ENCODE measurements at regions not wholly inside any gene's neighbourhood (a gene's known extent, or its start where the extent isn't known, plus 50 kb on each side); places are given as distances from the start of the nearest gene placed in this dataset.

- TF ChIP-seq CTCF (IDR thresholded peaks at IDR 0.05; ENCODE audit: low read depth, low read length, missing control alignments): no peak
- no peak overlapping the region for H3K4me3 ChIP-seq (replicated peaks; ENCODE audit: low read depth, low read length)
- DNase-seq (ENCODE audit: extremely low read depth, low read depth): no peak
Measured at GRCh38 chr14:34266344-34266743, 195.7 kb downstream of the SPTSSA start.

- no peak for DNase-seq (ENCODE audit: extremely low read depth, low read depth)
Measured at GRCh38 chr14:34262127-34262910, 199.7 kb downstream of the SPTSSA start.

GRCh38 chr14:34259996-34260395 is 202.0 kb downstream of the SPTSSA start:
- H3K4me3 ChIP-seq (replicated peaks; ENCODE audit: low read depth, low read length): no peak overlapping the region
- no peak for TF ChIP-seq CTCF (IDR thresholded peaks at IDR 0.05; ENCODE audit: low read depth, low read length, missing control alignments)
- no peak for DNase-seq (ENCODE audit: extremely low read depth, low read depth)

More at GRCh38 chr14:34262127-34262910, 199.7 kb downstream of the SPTSSA start:
- H3K4me3 ChIP-seq (replicated peaks; ENCODE audit: low read depth, low read length): no peak overlapping the region
- TF ChIP-seq CTCF (IDR thresholded peaks at IDR 0.05; ENCODE audit: low read depth, low read length, missing control alignments): no peak

- no peak for TF ChIP-seq CTCF (IDR thresholded peaks at IDR 0.05; ENCODE audit: low read depth, low read length, missing control alignments)
- no peak for DNase-seq (ENCODE audit: extremely low read depth, low read depth)
- H3K4me3 ChIP-seq (replicated peaks; ENCODE audit: low read depth, low read length): no peak overlapping the region
Measured at GRCh38 chr14:34258318-34258717, 203.7 kb downstream of the SPTSSA start.

- no peak overlapping the region for H3K4me3 ChIP-seq (replicated peaks; ENCODE audit: low read depth, low read length)
- TF ChIP-seq CTCF (IDR thresholded peaks at IDR 0.05; ENCODE audit: low read depth, low read length, missing control alignments): no peak
- DNase-seq (ENCODE audit: extremely low read depth, low read depth): no peak
Measured at GRCh38 chr14:34257505-34257904, 204.5 kb downstream of the SPTSSA start.

GRCh38 chr14:34256223-34256622 is 205.8 kb downstream of the SPTSSA start:
- no peak for DNase-seq (ENCODE audit: extremely low read depth, low read depth)
- TF ChIP-seq CTCF (IDR thresholded peaks at IDR 0.05; ENCODE audit: low read depth, low read length, missing control alignments): no peak
- H3K4me3 ChIP-seq (replicated peaks; ENCODE audit: low read depth, low read length): no peak overlapping the region

GRCh38 chr14:34254571-34254970 is 207.5 kb downstream of the SPTSSA start:
- no peak overlapping the region for H3K4me3 ChIP-seq (replicated peaks; ENCODE audit: low read depth, low read length)

More at GRCh38 chr14:34254571-34254970, 207.5 kb downstream of the SPTSSA start:
- TF ChIP-seq CTCF (IDR thresholded peaks at IDR 0.05; ENCODE audit: low read depth, low read length, missing control alignments): no peak
- no peak for DNase-seq (ENCODE audit: extremely low read depth, low read depth)
